Stimulated activated CD8-positive, alpha-beta memory T cell treated with anti-CD3 and anti-CD28 coated beads, Interleukin-2, amount 100 ng/mL, for 1 hour (primary cell): ENCODE measurements at regions not wholly inside any gene's neighbourhood (a gene's known extent, or its start where the extent isn't known, plus 50 kb on each side); places are given as distances from the start of the nearest gene placed in this dataset.

ENCODE experiments used
- DNase-seq, 2 donors: peaks; one replicate each; pipeline ENCODE4 v3.0.0-alpha.2; 2020; ENCODE audit warnings: low read depth in 2 of 2

DNA sequence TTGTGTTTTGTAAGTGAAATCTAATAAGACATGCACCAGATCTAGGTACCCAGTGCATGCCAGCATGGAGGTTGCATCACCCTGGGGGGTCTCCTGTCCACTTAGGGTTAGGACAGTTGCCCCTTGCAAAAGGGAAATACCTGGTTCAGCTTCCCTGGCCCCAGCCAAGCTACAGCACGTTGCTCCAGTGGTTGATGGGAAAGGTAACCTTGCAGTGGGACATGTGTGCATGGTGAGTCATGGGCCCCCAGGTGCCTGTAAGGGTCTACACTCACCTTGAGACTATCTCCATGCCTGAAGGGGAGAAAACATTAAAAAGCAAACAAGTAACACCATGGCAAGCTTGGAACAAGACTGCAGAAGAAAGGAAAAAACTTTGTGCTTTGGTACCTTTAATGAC lies 143.9 kb downstream of the LSM5 start:
- DNase-seq: no peak

- no peak for DNase-seq
Measured at GRCh38 chr7:32336726-32337125, 153.5 kb downstream of the LSM5 start.

DNA sequence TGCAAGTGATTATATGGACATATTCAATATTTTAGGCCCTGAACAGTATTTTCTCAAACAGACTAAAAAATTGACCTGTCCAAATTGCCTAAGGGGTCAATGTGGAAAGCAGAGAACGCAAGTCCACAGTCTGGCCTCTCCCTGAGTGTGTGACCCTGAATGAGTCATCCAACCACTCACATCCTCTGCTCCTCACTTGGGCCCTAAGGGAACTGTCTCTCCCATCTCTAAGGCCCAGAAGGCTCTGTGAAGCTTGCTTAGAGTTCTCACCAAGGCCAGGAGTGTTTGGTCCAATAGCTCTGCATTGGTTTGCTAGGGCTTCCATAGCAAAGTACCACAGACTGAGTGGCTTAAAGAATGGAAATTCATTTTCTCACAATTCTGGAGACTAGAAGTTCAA lies 155.1 kb downstream of the LSM5 start:
- no peak for DNase-seq

DNA sequence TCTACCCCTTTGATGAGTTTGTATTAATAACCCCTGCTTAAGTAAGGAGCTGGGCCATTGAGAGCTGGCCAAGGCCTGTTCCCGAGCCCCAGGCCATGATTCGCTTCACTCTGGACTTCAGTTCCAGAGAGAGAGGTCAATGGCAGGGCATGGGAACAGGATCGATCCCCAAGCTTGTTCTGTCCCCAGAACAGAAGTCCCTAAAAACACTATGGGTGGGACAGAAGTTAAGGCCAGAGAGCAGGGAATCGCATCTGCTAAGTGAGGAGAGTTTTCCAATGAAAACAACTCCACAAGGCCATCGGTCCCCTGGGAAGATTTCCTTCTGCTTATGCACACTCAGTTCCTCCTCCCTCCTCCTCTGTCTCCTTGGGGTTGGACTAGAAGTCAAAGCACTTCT lies 159.6 kb downstream of the LSM5 start:
- no peak for DNase-seq

DNA sequence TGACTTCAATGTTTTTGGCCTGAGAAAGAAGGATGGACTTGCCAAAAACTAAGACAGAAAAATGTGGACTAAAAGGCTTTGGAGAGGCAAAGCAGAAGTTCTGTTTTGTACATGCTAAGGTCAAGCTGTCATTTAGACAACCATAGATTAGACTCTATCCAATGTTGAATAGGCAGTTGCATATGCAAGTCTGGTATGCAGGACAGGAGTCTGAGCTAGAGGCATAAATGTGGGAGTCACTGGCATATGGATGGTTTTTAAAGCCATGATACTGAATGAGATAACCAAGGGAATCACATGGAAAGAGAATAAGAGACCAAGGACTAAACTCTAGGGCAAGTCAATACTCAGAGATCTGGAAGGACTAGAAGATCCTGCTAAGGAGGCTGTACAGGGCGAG lies 164.1 kb downstream of the LSM5 start:
- DNase-seq: no peak

GRCh38 chr7:32323712-32324111 lies 166.5 kb downstream of the LSM5 start:
- no peak for DNase-seq

- DNase-seq: no peak
Measured at GRCh38 chr7:32319012-32319382, 171.2 kb downstream of the LSM5 start.

DNA sequence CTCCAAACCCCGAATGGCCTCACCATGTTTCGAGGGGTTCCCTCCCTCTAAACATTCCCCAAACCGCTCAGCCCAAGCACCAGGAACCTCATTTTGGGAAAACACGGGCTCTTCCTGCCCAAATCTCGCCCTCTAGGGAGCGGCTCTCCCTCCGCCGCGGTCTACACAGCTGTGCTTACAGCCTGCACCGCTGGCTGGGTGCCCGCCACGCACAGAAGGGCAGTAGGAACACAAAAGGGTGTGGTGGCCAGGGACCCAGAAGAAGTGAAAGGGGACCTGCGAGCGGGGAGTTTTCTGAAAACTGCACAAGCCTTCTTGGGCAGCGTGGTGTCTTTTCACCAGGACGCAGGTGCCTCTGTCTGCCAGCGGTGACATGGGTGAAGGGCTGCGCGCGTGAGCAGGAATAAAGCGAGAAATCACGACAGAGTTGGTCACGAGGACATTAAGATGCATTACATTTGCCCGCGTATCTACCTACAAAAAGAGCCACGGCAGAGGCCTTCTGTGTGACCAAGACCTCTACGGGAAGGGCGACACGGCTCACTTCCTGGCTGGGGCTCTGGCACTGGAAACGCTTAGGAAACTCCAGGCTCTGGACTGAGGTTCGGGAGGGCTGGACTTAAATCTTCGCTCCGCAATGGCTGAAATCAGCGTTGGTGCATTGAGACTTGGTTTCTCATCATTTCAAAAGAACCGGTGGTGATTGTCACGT lies 171.7 kb downstream of the LSM5 start:
- DNase-seq: no peak

- no peak for DNase-seq
Measured at GRCh38 chr7:32316839-32317238, 173.3 kb downstream of the LSM5 start.

- no peak for DNase-seq
Measured at GRCh38 chr7:32314761-32315160, 175.4 kb downstream of the LSM5 start.

DNA sequence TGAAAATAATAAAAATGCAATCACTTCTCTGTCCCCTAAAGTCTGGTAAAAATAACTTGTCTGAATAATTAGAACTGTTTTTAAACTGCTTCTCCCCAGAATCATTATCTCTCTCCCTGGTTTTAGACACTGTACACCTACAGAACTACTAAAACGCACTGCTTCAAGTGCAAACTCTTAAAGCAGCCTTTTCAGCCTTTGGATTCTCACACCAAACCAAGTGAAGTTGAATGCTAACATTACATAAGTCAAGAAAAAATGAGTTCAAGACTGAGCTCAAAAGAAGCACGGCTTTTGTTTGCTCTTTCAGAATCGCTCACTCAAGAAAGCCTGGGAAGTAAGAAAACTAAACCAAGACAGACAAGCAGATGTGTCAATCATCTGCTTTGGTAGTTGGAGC lies 188.8 kb downstream of the LSM5 start:
- no peak for DNase-seq

- DNase-seq: no peak
Measured at GRCh38 chr7:32299133-32299702, 191.0 kb downstream of the LSM5 start.

GRCh38 chr7:32298408-32299132 lies 191.6 kb downstream of the LSM5 start:
- no peak for DNase-seq

DNA sequence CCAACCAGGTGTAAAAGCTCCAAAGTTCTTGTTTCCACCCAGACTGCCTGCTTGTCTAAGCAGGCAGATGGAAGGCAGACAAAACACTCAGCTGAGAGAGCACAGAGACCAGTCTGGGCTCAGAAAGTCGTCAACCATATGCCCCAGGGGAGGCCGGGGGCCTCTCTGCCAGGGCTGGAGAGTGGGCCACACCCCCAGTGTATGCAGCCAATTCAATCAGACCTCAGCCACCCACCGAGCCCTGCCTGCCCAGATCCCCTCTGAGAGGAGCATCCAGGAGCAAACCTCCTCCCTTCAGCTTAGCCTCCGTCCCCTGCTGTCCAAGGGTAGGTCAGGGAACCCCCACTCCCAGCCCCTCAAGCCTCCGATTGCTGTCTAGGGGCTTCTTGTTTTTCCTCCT lies 196.3 kb downstream of the LSM5 start:
- no peak for DNase-seq

GRCh38 chr7:32289651-32290414 lies 200.3 kb downstream of the LSM5 start:
- DNase-seq: no peak

GRCh38 chr7:32285698-32286097 lies 204.5 kb downstream of the LSM5 start:
- DNase-seq: no peak

- DNase-seq: no peak
Measured at GRCh38 chr7:32283546-32283945, 206.6 kb downstream of the LSM5 start.

DNA sequence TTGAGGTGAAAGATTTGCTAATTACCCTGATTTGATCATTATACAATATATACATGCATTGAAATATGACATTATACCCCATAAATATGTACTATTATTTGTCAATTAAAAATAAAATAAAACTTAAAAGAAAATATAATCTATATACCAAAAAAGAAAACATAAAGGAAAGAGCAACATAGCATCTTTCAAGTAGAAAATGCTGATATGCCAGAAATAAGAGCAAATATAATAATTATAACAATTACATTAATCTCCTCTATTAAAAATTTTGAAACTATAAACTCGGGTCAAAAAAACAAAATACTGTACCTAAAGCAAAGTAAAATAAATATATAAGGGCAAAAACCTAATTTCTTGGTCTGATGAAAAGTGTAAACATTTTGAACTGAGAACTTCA lies 209.3 kb upstream of the PDE1C start:
- no peak for DNase-seq

GRCh38 chr7:32275216-32276009 lies 205.2 kb upstream of the PDE1C start:
- DNase-seq: no peak

DNA sequence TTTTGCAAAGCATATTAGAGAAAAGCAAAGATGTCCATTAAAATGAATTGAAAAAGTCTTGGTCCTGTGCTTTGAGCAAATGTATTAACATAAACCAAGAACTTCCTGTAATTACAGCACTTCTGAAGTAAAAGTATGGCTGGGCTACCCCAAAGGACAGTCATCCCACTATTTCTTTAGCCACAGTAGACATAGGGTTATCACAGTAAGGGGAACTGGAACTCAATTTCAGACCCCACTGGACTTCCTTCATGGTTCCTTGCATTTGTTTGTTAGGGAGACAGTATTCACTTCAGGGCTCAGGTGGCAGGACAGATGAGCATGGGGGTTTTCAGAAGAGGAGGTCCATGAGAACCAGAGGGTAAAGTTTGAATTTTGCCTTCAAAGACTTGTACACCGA lies 203.1 kb upstream of the PDE1C start:
- no peak for DNase-seq

- no peak for DNase-seq
Measured at GRCh38 chr7:32266932-32267475, 196.8 kb upstream of the PDE1C start.
